ACC112 (cell line): ENCODE measurements at regions not wholly inside any gene's neighbourhood (a gene's known extent, or its start where the extent isn't known, plus 50 kb on each side); places are given as distances from the start of the nearest gene placed in this dataset.
A peak's percentile ranks its signal among the peaks of the same experiment; 100 is the strongest.

Experiments
- H2AFZ ChIP-seq: fragments of 200-600 bp; sonication (generic); one replicate; pipeline ENCODE4 v1.6.0; 2017; ENCODE audit warnings: antibody characterized with exemption, low read length; ENCODE audit not compliant: unreplicated experiment
- H3K27ac ChIP-seq: fragments of 200-600 bp; sonication (generic); 2 replicates; pipeline ENCODE4 v1.5.1; 2014; ENCODE audit warnings: low read depth, mild to moderate bottlenecking, antibody characterized with exemption, low read length, moderate library complexity
- H3K27me3 ChIP-seq: fragments of 200-600 bp; sonication (generic); 2 replicates; pipeline ENCODE4 v1.6.1; 2014; ENCODE audit warnings: mild to moderate bottlenecking, antibody characterized with exemption, low read length, moderate library complexity, mixed read lengths; ENCODE audit not compliant: insufficient read depth
- H3K36me3 ChIP-seq: fragments of 200-600 bp; sonication (generic); 2 replicates; pipeline ENCODE4 v1.6.1; 2016; ENCODE audit warnings: mild to moderate bottlenecking, antibody characterized with exemption, low read length, moderate library complexity, mixed read lengths; ENCODE audit not compliant: insufficient read depth
- H3K4me1 ChIP-seq: fragments of 200-600 bp; sonication (generic); one replicate; pipeline ENCODE4 v1.6.1; 2016; ENCODE audit warnings: low read length, mixed read lengths; ENCODE audit not compliant: insufficient read depth, unreplicated experiment, control insufficient read depth
- H3K4me3 ChIP-seq: fragments of 200-600 bp; sonication (generic); 2 replicates; pipeline ENCODE4 v1.5.1; 2014; ENCODE audit warnings: mild to moderate bottlenecking, low read depth, low read length
- H3K79me2 ChIP-seq: fragments of 200-600 bp; sonication (generic); one replicate; pipeline ENCODE4 v1.6.0; 2016; ENCODE audit warnings: low read length; ENCODE audit not compliant: control insufficient read depth, unreplicated experiment, insufficient read depth

DNA sequence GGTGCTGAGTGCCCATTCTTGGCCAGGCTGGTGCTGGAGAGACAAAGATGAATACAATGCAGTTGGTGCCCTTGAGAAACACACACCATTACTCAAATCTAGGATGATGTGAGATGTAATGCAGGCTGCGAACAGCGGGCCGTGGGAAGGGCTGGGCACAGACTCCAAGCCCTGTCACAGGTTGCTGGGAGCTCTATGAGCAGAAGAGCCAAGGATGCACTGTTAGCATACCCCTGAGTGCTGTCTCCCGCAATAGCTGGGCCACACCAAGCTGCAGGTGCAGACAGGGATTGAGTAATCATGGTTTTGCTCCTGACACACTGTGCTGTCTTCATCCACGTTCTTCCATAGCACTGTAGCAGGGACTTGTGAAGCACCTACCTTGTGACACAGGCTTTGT is 247.5 kb upstream of the CRY1 start:
- Histone ChIP-seq H3K4me3 (no peak overlapping the region), H3K36me3 (no peaks in the 10 kb centered on the region), H3K79me2 (no peaks in the 10 kb centered on the region), H2AFZ (no peak overlapping the region), H3K27ac (no peak overlapping the region), H3K27me3 (no peaks in the 10 kb centered on the region), H3K4me1 (peaks cover 22% of the 10 kb centered on the region)

DNA sequence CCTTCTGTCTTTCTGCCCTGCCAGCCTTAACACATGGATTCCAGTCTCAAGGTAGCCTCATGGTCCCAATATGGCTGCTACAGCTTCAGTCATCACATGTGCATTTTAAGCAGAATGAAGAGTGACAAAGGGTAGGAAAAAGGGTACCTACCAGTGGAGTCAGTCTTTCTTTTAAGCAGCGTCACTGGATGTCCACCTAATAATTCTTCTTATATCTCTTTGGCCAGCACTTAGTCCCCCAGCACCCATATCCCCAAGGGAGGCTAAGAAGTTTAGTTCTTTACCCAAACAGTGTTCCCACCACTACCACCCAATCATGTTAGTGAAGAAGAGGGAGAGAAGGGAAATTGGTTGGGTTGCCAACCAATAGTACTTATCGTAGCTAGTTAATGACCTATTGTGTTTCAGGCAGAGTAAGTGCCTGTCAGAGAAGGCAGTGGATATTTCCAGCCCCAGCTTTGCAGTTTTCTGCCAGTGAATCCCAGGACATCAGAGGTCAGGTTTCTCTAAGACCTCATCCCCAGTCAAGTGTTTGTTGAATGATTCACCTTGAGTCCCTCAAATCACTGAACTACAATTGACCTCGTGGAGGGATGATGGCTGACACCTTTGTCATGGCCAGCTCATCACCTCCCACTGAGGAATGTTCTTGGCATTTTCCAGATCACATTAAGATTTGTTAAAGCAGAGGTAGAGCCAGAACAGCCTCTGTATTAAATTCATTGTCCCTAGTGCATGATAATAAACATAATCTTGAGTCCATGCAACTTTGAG is 250.9 kb upstream of the CRY1 start:
- no peak overlapping the region for H2AFZ ChIP-seq
- no peaks in the 10 kb centered on the region for H3K27me3 ChIP-seq
- H3K4me3 ChIP-seq: no peak overlapping the region
- H3K4me1 ChIP-seq: peaks cover 18% of the 10 kb centered on the region
- H3K27ac ChIP-seq: peak overlapping the region; percentile 38; the same call in 1 of the 2 replicates
- no peaks in the 10 kb centered on the region for H3K79me2 ChIP-seq
- H3K36me3 ChIP-seq: no peaks in the 10 kb centered on the region

DNA sequence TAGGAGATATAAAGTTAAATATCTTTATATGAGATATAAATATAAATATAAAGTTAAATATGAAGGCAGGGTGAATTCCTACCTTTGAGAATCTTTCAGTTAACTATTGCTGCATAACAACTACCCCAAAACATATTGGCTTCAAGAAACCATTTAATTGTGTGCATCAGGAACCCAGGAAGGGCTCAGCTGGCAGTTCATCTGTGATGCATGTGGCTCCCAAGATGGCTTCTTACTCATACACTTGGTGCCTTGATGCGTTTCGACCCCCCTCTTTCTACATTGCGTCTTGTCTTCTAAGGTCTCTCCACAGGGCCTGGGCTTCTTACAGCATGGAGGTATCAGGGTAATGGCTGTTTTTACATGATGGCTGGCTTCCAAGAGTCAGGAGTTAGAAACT is 253.9 kb upstream of the CRY1 start:
- Histone ChIP-seq H3K27me3 (no peaks in the 10 kb centered on the region), H3K79me2 (no peaks in the 10 kb centered on the region), H3K36me3 (no peaks in the 10 kb centered on the region), H3K27ac (no peak overlapping the region), H3K4me3 (no peak overlapping the region), H2AFZ (no peak overlapping the region), H3K4me1 (peaks cover 23% of the 10 kb centered on the region)

DNA sequence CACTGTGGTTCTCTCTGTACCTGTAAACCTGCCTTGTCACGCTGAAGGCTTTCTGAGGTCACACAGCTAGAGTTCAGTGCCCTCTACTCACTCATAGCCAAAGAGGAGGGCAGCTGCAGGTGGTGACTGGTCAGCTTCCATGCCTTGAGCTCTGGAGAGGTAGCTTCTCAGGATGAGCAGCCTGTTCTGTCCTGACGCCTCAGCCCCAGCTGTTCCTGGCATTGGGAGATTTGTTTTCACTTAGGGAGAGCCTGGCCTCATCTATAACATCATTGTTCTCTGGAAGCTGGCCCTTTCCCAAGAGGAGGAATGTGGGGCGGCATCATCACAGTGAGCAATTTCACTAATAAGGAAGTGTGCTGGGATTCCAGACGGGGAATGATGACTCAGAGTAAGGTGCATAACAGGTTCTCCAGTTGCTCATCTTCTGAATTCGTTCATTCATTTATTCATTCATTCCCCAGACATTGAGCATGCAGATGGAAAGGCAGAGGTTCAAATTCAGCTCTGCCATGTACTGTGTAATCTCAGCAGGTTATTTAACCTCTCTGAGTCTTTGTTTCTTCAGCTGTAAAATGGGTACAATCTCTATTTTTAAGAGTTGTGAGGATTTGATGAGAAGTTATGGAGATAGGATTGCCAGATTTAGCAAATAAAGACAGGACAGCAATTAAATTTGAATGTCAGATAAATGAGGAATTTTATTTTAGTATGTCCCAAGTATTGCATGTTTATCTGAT is 255.8 kb upstream of the CRY1 start:
- no peak overlapping the region for H3K4me3 ChIP-seq
- H3K36me3 ChIP-seq: no peaks in the 10 kb centered on the region
- no peaks in the 10 kb centered on the region for H3K27me3 ChIP-seq
- H3K4me1 ChIP-seq: peaks cover 21% of the 10 kb centered on the region
- no peak overlapping the region for H2AFZ ChIP-seq
- no peaks in the 10 kb centered on the region for H3K79me2 ChIP-seq
- no peak overlapping the region for H3K27ac ChIP-seq

DNA sequence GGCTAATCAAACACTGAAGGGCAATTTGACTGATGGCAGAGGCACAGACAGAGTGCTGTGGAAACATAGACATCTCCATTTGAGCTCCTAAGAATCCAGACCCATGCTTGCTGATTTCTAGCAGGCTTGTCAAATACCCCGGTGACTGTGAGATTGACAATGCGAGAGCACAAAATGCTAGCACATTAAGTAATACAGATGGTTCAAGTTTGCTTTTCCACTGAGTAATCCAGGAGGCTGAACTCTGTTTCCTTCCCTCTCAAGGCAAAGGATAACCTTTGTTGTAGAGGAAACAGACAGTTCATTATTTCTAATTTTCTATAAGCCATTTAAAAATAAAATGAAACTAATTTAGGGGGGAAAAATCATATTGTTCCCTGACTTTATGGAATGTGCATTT is 256.5 kb upstream of the CRY1 start:
- peaks cover 15% of the 10 kb centered on the region for H3K4me1 ChIP-seq
- no peak overlapping the region for H2AFZ ChIP-seq
- H3K4me3 ChIP-seq: no peak overlapping the region
- no peak overlapping the region for H3K27ac ChIP-seq
- H3K27me3 ChIP-seq: no peaks in the 10 kb centered on the region
- H3K36me3 ChIP-seq: no peaks in the 10 kb centered on the region
- H3K79me2 ChIP-seq: no peaks in the 10 kb centered on the region

DNA sequence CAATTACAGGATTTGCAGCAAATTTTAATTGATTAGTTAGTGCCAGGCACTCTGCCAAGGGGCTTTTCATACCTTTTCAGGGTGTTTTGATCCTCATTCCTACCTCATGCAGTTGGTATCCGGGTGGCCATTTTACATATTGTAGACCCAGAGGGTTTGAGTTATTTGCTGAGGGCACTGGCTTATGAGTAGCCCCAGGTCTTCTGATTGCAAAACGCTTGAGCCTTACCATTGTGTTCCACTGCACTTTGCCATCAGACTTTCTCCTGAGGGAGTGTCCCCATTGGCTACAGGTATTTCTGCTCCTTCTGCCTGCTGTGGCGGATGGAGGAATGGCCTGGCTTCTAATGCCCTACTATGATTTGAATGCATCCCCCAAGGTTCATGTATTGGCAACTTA is 257.8 kb upstream of the CRY1 start:
- peaks cover 11% of the 10 kb centered on the region for H3K4me1 ChIP-seq
- H3K4me3 ChIP-seq: no peak overlapping the region
- H3K27ac ChIP-seq: no peak overlapping the region
- no peak overlapping the region for H2AFZ ChIP-seq
- H3K36me3 ChIP-seq: no peaks in the 10 kb centered on the region
- no peaks in the 10 kb centered on the region for H3K27me3 ChIP-seq
- H3K79me2 ChIP-seq: no peaks in the 10 kb centered on the region

DNA sequence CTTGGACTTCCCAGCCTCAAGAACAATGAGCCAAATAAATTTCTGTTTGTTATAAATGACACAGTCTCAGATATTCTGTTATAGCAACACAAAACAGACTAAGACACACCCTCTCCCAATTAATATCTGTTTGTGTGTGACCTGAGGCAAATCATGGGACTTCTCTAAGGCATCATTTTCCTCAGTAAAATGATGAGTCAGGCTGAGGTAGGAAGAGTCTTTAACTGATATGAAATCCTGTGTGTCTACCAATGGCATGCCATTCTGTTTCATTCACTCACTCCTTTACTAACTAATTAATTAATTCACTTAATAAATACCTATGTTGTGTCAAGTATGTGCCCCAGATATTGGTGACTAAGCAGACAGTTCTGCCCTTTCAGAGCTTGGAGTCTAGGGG is 258.4 kb upstream of the CRY1 start:
- Histone ChIP-seq H3K27me3 (no peaks in the 10 kb centered on the region), H3K4me1 (peaks cover 17% of the 10 kb centered on the region), H2AFZ (no peak overlapping the region), H3K4me3 (no peak overlapping the region), H3K79me2 (no peaks in the 10 kb centered on the region), H3K36me3 (no peaks in the 10 kb centered on the region), H3K27ac (no peak overlapping the region)

DNA sequence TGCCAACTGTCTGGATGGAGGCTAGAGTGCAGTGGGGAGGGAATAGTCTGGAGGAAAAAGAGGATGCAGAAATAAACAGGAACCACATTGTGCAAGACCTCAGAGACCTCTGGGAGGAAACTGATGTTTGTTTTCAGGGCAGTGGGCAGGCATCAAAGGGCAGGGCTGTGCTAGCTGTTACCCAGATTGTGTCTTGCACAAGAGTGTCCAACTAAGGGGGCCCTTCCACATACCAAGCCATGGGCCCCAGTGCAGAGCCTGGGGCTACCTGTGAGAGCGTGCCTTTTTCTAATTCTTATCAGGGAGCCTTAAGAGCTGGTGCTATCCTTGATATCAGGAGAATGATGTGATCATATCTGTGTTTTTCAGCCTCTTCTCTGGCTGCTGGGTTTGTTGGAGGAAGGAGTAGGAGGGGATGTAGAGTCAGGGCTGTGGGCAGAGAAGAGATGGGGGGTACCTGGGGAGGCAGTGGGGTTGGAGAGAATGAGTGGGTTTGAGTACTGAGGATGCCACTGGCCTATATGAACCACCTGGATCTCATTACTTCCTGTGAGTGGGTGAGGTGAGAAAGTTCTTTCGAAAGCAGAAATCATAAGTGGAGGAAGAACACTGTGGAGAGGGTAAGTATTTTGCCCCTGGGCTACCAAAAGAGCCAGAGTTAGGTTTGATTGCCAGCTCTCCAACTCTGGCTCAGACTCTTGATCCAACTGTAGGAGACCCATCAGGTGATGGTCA is 259.2 kb upstream of the CRY1 start:
- Histone ChIP-seq H2AFZ (no peak overlapping the region), H3K27ac (no peak overlapping the region), H3K4me1 (peaks cover 17% of the 10 kb centered on the region), H3K79me2 (no peaks in the 10 kb centered on the region), H3K36me3 (no peaks in the 10 kb centered on the region), H3K4me3 (no peak overlapping the region), H3K27me3 (no peaks in the 10 kb centered on the region)

DNA sequence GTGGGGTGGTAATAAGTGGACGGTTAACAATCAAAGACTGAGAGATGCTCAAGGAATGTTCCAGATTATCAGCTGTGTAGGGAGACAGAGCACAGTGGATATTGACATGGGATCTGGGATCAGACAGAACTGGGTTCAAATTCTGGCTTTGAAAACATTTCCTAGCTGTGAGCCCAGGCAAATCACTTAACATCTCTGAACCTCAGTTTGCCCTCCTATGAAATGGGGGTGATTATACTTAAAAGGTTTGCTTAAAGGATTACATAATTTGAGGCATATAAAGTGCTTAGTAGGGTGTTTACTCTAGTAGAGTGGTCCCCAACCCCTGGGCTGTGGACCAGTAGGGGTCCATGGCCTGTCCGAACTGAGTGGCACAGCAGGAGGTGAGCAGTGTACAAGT is 260.0 kb upstream of the CRY1 start:
- Histone ChIP-seq H3K36me3 (no peaks in the 10 kb centered on the region), H3K4me1 (peaks cover 17% of the 10 kb centered on the region), H3K27me3 (no peaks in the 10 kb centered on the region), H3K79me2 (no peaks in the 10 kb centered on the region), H2AFZ (no peak overlapping the region), H3K4me3 (no peak overlapping the region), H3K27ac (no peak overlapping the region)

DNA sequence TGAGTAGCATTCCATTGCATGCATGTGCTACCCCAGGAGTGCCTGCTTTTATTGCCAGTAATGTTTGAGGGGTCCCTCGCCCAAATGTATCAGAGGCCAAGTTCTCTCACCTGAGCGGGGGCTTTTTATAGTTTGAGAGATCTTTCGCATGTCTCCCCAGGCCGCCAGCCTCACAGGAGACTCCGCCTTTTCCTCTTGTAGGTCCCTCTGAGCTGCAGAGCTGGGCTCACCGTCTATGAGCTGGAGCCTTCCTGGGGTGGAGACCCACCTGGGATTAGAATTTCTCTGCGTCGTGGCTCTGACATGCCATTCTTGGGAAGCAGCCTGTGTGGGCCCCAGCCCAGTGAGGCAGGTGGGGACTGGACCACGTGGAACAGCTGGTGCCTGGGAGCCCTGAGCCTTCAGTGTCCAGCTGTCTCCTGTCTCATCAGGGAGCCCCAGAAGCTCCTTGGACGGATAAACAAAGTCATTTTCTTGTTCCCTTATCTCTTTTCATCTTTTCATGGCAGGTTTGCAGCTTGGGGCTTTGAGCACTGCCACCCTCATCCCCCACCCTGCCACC is 261.7 kb upstream of the CRY1 start:
- H3K27ac ChIP-seq: no peak overlapping the region
- no peak overlapping the region for H3K4me3 ChIP-seq
- no peak overlapping the region for H2AFZ ChIP-seq
- H3K27me3 ChIP-seq: no peaks in the 10 kb centered on the region
- no peaks in the 10 kb centered on the region for H3K36me3 ChIP-seq
- H3K79me2 ChIP-seq: no peaks in the 10 kb centered on the region
- peaks cover 17% of the 10 kb centered on the region for H3K4me1 ChIP-seq
